ENCODE measurements at regions not wholly inside any gene's neighbourhood (a gene's known extent, or its start where the extent isn't known, plus 50 kb on each side); places are given as distances from the start of the nearest gene placed in this dataset.

DNA sequence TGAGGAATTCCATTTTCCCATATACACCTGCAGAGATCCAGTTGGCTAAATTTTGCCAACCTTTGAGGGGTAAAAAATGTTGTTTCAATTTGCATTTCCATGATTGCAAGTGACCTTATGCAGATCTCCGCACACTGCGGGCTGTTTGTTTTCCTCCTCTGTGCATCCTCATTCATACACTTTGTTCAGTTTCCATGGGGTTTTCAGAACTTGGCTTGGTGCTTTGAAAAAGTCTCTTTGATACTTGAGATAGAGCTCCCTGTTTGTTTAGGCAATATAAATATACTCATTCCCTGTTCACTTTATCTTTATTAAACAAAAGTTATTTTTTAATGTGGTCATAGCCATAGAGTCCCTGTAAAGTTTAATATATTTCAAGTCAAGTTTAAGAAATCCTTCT lies 353.1 kb downstream of the CMPK2 start:
- no peak for DNase-seq (ENCODE audit: low read depth, low spot score)

DNA sequence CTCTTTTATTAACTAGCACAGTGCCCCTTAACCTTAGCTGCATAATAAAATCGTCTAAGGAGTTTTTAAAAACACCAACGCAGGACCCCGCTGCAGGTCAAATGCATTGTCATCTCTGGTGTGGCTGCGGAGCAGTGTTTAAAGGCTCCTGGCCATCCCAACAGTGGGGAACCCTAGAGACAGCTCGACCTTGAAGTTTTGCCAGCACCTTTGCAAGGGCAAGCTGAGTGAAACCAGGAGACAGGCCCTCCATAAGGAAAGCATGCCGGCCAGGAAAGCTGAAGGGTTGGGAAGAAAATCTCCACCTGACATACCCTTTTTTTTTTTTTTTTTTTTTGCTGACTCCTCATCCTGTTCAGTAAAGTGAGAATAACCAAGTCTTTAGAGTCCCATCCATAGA lies 349.0 kb downstream of the CMPK2 start:
- no peak for DNase-seq (ENCODE audit: low read depth, low spot score)

- DNase-seq (ENCODE audit: low read depth, low spot score): no peak
Measured at GRCh38 chr2:6518361-6518760, 347.3 kb downstream of the CMPK2 start.

DNA sequence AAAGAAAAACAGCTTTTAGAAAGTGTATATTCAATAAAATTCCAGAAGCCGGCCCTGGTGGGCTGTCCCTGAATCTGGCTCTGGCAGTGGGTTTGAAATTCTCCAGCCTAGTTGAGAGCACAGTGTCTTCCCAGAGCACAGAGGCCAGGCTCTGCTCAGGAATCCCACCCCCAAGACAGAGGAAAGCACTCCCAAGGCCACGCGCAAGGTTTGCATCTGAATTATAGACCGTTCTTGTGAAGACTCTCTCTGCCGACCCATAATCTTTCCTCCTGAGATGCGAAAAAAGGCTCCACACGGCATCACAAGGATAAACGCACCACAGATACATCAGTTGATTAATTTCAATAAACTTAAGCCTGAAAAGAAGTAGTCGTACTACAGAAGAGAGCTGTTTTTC lies 342.2 kb downstream of the CMPK2 start:
- no peak for DNase-seq (ENCODE audit: low read depth, low spot score)

DNA sequence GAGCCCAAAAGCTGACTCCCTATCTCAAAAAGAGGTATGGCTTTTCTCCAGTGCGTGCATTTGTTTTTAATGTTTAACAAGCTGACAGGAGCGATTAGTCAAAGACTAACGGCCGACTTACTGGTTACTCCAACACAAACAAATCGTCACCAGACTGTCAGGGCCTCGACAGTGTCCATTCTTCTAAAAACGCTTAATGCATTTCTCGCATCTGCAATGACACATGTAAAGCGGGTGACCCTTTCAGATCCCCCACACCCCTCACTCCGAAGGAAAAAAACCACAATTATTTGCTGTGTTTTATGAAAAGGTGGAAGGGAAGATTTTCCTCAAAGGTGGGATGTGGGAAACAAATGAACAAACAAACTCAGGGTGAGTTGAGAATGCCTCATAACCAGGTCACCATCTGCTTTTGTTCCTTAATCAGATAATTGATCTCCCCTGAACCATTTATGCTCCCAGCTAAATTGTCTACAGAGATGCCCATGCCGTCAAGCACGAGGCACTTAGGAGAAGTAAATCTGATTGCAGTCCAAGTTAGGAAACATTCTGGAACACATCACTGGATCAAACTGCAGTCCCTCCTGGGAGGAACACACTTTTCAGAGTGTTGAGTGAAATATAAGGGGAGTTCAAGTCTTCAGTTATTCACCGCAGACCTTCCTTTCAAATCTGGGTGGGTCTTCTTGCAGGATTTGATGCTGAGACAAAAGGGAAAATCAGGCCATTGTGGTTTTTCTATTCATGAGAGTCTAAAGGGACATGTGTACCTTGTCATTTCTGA lies 340.8 kb downstream of the CMPK2 start:
- no peak for DNase-seq (ENCODE audit: low read depth, low spot score)

DNA sequence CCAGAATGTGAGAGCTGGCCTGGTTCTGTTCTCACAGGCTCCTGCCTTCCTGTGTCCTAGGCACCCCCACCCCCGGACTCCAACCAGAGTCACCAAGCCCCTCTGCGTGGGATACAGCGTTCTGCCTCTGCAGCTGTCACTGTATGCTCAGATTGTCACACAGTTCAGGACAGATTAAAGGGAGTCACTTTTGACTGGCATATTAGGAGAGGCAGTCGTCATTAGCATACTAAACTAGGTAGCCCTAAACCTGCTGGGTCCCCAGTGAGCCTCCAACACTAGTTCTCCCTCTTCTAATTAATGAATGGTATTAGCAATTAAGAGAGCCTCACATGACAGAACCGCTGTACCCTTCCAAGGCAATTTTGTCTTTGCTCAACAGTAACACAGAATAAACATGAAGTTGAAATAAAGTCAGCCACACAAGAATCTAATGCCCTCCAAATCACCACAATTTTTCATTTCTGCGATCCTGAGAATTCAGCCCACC lies 340.2 kb downstream of the CMPK2 start:
- no peak for DNase-seq (ENCODE audit: low read depth, low spot score)

DNA sequence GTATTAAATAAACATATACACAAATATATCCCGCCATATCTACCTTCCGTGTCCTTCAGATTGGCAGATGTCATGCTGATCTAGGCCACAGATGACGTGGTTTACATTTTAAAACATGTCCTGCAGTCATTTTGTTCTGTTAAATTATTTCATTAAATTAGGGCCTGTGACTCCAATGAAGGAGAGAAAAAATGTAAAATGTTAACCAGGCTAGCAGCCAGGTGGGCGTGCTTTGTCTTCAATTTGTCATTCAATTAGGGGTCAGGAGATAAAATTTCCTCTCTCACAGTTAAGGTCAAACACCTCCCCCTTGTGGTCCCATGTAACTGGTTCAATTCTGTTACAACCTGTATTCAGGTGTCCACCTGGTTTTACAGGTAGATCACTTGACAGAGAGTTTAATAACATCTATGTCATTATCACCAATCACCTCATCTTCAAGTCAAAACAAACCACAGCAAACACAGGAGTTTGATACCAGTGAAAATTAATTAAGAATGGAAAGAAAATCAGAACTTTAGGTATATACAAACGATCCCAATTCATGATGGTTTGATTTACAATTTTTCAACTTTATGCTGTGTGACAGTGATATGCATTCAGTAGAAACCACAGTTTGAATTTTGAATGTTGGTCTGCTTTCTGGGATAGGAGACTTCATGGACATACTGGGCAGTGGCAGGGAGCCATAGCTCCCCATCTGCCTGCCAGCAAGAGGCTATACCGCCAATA lies 339.4 kb downstream of the CMPK2 start:
- DNase-seq (ENCODE audit: low read depth, low spot score): no peak

DNA sequence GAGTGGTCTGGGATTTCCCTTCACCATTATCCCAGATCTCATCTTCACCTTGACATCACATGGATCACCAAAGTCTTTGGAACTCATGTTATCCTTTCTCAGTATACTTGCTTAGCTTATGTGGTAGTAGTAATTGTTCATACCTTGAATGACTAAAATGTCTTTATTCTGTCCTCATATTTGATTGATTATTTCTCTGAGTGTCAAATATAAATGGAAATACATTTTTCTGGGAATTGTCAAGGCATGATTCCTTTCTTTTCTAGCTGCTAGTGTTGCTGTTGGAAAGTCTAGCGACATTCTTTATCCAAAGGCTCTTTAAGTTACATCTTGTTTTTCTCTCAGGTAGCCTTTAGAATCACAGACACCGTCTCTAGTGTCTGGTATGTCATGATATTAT lies 334.4 kb downstream of the CMPK2 start:
- no peak for DNase-seq (ENCODE audit: low read depth, low spot score)

DNA sequence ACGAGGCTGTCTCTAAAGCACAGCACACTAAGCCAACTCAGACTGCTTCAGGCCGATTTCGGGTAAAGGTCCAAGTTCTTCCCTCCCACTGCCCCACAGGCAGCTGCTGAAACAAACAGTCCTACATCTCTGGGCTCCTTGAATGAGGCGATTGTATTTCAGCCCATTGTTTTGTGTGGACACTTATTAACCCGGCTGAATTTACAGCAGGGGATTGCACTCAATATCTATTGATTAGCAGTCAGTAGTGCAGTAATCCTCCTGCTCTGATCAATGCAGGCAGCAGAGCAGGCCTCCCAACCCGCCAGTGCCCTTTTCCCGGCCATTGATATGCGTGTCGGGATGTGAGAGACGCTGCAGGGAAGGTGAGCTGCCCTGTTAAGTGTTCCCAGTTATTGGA lies 330.1 kb downstream of the CMPK2 start:
- no peak for DNase-seq (ENCODE audit: low read depth, low spot score)

- no peak for DNase-seq (ENCODE audit: low read depth, low spot score)
Measured at GRCh38 chr2:6538607-6539006, 327.1 kb downstream of the CMPK2 start.

GRCh38 chr2:6545336-6545735 lies 320.4 kb downstream of the CMPK2 start:
- no peak for DNase-seq (ENCODE audit: low read depth, low spot score)

GRCh38 chr2:6545795-6546194 lies 319.9 kb downstream of the CMPK2 start:
- no peak for DNase-seq (ENCODE audit: low read depth, low spot score)

DNA sequence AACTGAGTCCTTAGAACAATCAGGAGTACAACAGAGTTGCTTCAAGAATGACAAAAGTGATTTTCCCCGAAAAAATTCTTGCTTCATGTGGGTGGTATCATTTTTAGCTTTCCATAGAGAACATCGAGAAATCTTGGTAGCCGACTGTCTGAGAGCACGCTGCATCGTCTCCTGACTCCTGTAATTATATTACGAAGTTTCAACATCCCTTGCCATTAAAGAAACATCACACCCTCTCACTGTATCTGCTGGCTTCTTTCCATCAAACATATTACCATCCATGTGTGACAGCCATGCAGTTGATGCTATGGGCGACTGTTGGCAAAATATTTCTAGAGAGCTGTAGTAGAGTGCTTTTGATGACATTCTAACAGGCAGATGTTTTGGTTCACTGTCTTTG lies 311.2 kb downstream of the CMPK2 start:
- no peak for DNase-seq (ENCODE audit: low read depth, low spot score)

- DNase-seq (ENCODE audit: low read depth, low spot score): no peak
Measured at GRCh38 chr2:6556755-6557154, 309.0 kb downstream of the CMPK2 start.

DNA sequence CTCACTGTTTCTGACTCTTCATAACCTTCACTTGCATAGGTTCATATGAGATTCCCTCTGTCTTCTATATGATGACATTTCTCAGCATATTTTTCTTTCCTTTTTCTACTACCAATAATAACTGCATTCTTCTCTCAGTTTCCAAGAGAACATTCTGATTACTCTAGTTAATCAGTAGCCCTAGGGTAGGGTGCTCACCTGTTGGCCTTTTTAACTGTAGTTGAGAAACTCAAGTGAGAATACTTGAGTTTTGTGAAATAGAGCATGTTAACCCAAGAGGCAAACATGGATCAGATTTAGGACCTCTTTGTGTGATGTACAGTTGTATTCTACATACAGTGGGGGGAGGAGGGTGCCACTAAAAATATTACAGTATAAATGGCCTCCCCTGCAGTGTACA lies 308.0 kb downstream of the CMPK2 start:
- no peak for DNase-seq (ENCODE audit: low read depth, low spot score)

- no peak for DNase-seq (ENCODE audit: low read depth, low spot score)
Measured at GRCh38 chr2:6562771-6563170, 302.9 kb downstream of the CMPK2 start.

GRCh38 chr2:6564326-6564725 lies 301.4 kb downstream of the CMPK2 start:
- no peak for DNase-seq (ENCODE audit: low read depth, low spot score)

GRCh38 chr2:6574121-6574520 lies 291.6 kb downstream of the CMPK2 start:
- DNase-seq (ENCODE audit: low read depth, low spot score): no peak

DNA sequence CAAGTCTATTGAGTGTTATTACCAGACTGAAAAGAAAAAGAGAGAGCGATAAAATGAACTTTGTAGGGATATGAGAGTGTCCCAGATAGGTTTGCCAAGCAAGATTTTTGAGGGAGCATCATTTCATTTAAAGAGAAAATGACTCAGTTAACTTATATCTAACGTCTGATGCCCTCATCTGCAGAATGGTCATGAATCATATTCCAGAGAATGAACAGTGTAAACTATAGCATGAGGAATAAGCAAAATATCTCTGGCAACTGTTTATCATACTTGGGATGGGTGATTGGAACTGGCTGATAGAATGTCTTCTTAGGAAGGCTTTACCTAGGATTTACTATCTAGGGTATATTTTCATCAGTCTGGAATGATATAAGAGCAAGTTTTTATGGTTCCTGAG lies 289.4 kb downstream of the CMPK2 start:
- no peak for DNase-seq (ENCODE audit: low read depth, low spot score)

DNA sequence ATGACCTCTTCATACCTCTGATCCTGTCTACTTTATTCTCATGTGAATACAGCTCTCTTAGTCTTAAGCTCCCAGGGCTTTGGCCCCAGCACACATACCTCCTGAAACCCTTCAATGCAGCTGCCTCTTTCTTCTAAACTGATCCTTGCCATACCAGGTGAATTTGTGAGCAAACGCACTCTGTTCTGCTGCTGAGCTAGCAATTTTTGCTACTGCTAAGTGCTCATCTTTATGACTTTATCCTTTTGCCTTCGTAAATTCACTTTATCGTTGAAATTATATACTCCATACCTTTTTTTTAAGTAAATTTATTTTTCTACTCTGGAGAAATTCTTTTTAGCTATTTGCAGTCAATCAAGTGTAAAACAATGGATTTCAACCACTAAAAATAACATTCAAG lies 287.7 kb downstream of the CMPK2 start:
- DNase-seq (ENCODE audit: low read depth, low spot score): no peak

DNA sequence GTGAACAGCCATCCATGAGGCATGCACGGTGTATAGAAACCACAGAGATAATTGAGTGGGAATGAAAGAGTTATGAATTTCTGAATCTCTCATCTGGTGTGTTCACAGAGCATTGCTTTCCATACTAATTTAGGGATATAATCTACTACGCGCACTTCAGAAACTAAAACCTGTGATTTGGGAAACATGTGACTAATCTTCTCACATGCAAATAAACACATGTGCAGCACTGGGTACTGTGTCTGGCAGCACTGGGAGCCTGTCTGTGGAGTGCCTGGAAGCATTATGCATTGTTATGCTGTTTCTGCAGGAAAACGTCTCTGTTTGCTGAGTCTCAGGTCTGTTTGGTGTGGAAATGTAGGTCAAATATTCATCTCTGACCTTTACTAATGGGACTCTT lies 287.3 kb downstream of the CMPK2 start:
- no peak for DNase-seq (ENCODE audit: low read depth, low spot score)

- DNase-seq (ENCODE audit: low read depth, low spot score): no peak
Measured at GRCh38 chr2:6579281-6579680, 286.4 kb downstream of the CMPK2 start.

GRCh38 chr2:6580982-6581381 lies 284.7 kb downstream of the CMPK2 start:
- DNase-seq (ENCODE audit: low read depth, low spot score): no peak
